ENCODE measurements at regions not wholly inside any gene's neighbourhood (a gene's known extent, or its start where the extent isn't known, plus 50 kb on each side); places are given as distances from the start of the nearest gene placed in this dataset.

DNA sequence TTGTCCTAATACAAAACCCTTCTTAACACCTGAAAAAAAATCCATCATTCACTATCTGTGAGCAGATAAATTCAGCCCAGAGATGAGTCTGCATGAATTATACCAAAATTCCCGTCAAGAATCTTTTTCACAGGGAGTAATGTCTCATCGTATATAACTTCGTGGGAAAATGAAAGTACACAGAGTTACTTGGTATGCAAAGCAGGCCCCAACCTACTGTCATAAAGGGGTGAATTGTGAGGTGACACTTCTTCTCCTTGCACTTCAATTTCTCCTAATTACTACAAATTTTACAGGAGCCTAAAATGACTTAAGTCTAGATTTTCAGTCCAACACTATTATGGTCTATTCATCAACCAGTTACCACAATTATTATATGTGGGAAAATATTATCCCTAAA is 84.6 kb upstream of the CDH20 start:
- no peak for DNase-seq (ENCODE audit: low read depth)

DNA sequence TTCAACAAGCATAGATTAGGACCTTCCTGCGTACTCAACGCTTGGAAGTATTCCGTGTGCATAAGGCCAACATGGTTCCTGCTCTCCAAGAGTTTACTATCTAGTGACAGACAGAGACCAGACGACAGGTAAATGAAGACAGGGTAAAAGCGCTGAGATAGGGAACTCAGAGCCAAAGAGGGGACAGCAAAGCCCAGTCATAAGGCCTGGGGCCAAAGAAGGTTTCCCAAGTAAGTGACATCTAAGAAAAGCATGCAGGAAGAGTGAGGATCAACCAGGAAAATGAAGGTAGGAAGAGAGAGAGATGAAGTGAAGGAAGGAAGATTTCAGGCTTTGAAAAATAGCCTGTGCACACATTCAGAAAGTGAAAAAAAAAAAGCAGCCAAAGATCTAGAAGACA is 76.9 kb upstream of the CDH20 start:
- DNase-seq (ENCODE audit: low read depth) = no peak

DNA sequence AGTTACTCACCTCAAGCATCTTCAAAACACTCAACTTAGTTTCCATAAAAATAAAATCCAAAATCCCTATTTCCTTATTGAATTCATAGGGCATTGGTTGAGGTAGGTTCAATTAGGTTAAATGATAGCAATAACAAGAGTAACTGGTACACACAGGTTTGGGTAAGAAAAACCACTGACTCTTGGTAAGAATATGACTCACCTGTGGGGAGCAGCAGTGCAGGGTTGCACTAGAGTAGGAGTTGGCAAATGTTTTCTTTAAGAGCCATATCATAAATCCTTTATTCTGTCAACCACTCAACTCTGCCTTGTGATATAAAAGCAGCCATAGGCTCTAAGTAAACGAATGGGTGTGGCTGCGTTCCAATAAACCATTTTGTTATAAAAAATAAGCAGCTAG is 71.4 kb upstream of the CDH20 start:
- DNase-seq (ENCODE audit: low read depth) = no peak

- DNase-seq (ENCODE audit: low read depth) = no peak
Observed at GRCh38 chr18:61272793-61273192, 60.4 kb upstream of the CDH20 start.

DNA sequence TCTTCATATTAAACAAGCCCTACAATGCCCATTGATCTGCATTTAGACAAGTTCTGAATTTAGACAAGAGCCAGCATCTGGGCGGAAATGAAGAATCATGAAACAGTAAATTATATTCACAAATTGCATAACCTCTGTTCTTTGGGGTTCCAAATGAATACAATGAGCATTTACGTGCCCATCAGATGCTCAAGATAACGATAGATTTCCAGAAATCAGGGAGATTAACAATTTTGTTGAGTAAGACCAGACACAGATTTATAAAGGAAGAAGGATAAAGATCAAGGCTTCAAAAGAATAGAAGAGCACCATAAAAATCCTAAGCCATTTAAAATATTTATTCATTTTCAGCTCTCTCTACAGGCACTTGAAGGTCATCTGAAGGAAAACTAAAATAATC is 59.7 kb upstream of the CDH20 start:
- DNase-seq (ENCODE audit: low read depth) = no peak

GRCh38 chr18:61274416-61274960 is 58.7 kb upstream of the CDH20 start:
- no peak for DNase-seq (ENCODE audit: low read depth)

DNA sequence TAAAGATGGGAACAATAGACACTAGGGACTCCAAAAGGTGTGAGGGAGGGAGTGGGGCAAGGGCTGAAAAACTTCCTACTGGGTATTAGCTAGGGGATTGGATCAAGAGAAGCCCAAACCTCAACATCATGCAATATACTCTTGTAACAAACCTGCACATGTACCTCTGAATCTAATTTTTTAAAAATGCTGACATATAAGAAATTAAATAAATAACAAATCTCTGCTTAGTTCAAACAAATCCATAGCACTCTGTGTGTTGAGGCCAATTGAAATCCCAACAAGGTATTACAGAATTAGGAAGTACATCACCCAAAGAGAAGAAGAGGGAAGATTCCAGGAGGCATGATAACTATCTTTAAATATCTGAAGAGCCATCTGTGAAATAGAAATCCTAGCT is 55.4 kb upstream of the CDH20 start:
- DNase-seq (ENCODE audit: low read depth) = no peak

GRCh38 chr18:61281431-61281830 is 51.8 kb upstream of the CDH20 start:
- DNase-seq (ENCODE audit: low read depth) = no peak

GRCh38 chr18:61282926-61283325 is 50.3 kb upstream of the CDH20 start:
- no peak for DNase-seq (ENCODE audit: low read depth)

All from RPMI7951 (cell line).